NB4 (cell line): ENCODE measurements at regions not wholly inside any gene's neighbourhood (a gene's known extent, or its start where the extent isn't known, plus 50 kb on each side); places are given as distances from the start of the nearest gene placed in this dataset.

Experiments used
- DNase-seq: peaks from one replicate; pipeline ENCODE4 v3.0.0; 2010; ENCODE audit warnings: low read depth
- H3K4me3 ChIP-seq: one replicate; pipeline ENCODE4 v1.5.1; 2011; ENCODE audit warnings: mild to moderate bottlenecking, low read depth, low read length, moderate library complexity
- CTCF ChIP-seq: IDR thresholded peaks from one replicate; pipeline ENCODE4 v1.5.1; 2012; ENCODE audit warnings: low read depth, low read length
- MAX ChIP-seq: IDR thresholded peaks from 2 replicates; pipeline ENCODE4 v1.6.1; 2011; ENCODE audit warnings: low read depth, low read length
- MYC ChIP-seq: IDR thresholded peaks from 2 replicates; pipeline ENCODE4 v1.6.1; 2011; ENCODE audit warnings: low read depth, low read length
- POLR2A ChIP-seq: IDR thresholded peaks from 2 replicates; pipeline ENCODE4 v1.6.1; 2011; ENCODE audit warnings: mild to moderate bottlenecking; ENCODE audit not compliant: insufficient read length; ENCODE audit errors: extremely low read depth

- TF ChIP-seq MYC (no peak), MAX (no peak)
- no peak for DNase-seq
- no peak overlapping the region for H3K4me3 ChIP-seq
Measured at GRCh38 chr10:44042075-44042770, 342.7 kb downstream of the CXCL12 start.

GRCh38 chr10:44039599-44039998 is 345.3 kb downstream of the CXCL12 start:
- no peak overlapping the region for H3K4me3 ChIP-seq
- DNase-seq = no peak

GRCh38 chr10:44036425-44036824 is 348.5 kb downstream of the CXCL12 start:
- peak; percentile 25 for DNase-seq
- TF ChIP-seq MYC (no peak), POLR2A (no peak), MAX (no peak), CTCF (no peak)
- H3K4me3 ChIP-seq = no peak overlapping the region

More at GRCh38 chr10:44039599-44039998, 345.3 kb downstream of the CXCL12 start:
- TF ChIP-seq MAX (no peak), POLR2A (no peak), MYC (no peak), CTCF (no peak)

GRCh38 chr10:44035474-44036197 is 349.3 kb downstream of the CXCL12 start:
- DNase-seq = no peak
- H3K4me3 ChIP-seq = no peak overlapping the region
- TF ChIP-seq POLR2A (no peak), MAX (no peak), MYC (no peak), CTCF (no peak)

- no peak for TF ChIP-seq MAX
- no peak for TF ChIP-seq MYC
- no peak for TF ChIP-seq CTCF
- TF ChIP-seq POLR2A = no peak
- H3K4me3 ChIP-seq = no peak overlapping the region
- DNase-seq = no peak
Measured at GRCh38 chr10:44034946-44035345, 350.0 kb downstream of the CXCL12 start.

- TF ChIP-seq CTCF (no peak), POLR2A (no peak), MAX (no peak), MYC (no peak)
- no peak overlapping the region for H3K4me3 ChIP-seq
- no peak for DNase-seq
Measured at GRCh38 chr10:44033008-44033407, 351.9 kb downstream of the CXCL12 start.
